ENCODE measurements at regions not wholly inside any gene's neighbourhood (a gene's known extent, or its start where the extent isn't known, plus 50 kb on each side); places are given as distances from the start of the nearest gene placed in this dataset.

GRCh38 chr15:93645594-93645993 is 556.6 kb upstream of the RGMA start:
- no peak for TF ChIP-seq CTCF (IDR thresholded peaks at IDR 0.05; ENCODE audit: extremely low read depth, insufficient read depth, missing control alignments)
- no peak for DNase-seq (ENCODE audit: low spot score)
- in situ Hi-C loops (cut with MboI; ENCODE audit: low pct_unique_long_range_greater_than_20kb, low sequenced_read_pairs, unreplicated experiment): no loop called here

GRCh38 chr15:93644595-93644994 is 555.6 kb upstream of the RGMA start:
- no peak for TF ChIP-seq CTCF (IDR thresholded peaks at IDR 0.05; ENCODE audit: extremely low read depth, insufficient read depth, missing control alignments)
- DNase-seq (ENCODE audit: low spot score): no peak
- in situ Hi-C loops (cut with MboI; ENCODE audit: low pct_unique_long_range_greater_than_20kb, low sequenced_read_pairs, unreplicated experiment): no loop called here

GRCh38 chr15:93640411-93640962 is 551.5 kb upstream of the RGMA start:
- DNase-seq (ENCODE audit: low spot score): no peak
- TF ChIP-seq CTCF (IDR thresholded peaks at IDR 0.05; ENCODE audit: extremely low read depth, insufficient read depth, missing control alignments): no peak
- in situ Hi-C loops (cut with MboI; ENCODE audit: low pct_unique_long_range_greater_than_20kb, low sequenced_read_pairs, unreplicated experiment): no loop called here

- in situ Hi-C loops (cut with MboI; ENCODE audit: low pct_unique_long_range_greater_than_20kb, low sequenced_read_pairs, unreplicated experiment): no loop called here
- no peak for DNase-seq (ENCODE audit: low spot score)
- no peak for TF ChIP-seq CTCF (IDR thresholded peaks at IDR 0.05; ENCODE audit: extremely low read depth, insufficient read depth, missing control alignments)
Observed at GRCh38 chr15:93631958-93632618, 543.1 kb upstream of the RGMA start.

GRCh38 chr15:93619597-93619996 is 530.6 kb upstream of the RGMA start:
- in situ Hi-C loops (cut with MboI; ENCODE audit: low pct_unique_long_range_greater_than_20kb, low sequenced_read_pairs, unreplicated experiment): no loop called here
- no peak for TF ChIP-seq CTCF (IDR thresholded peaks at IDR 0.05; ENCODE audit: extremely low read depth, insufficient read depth, missing control alignments)
- DNase-seq (ENCODE audit: low spot score): no peak

GRCh38 chr15:93617443-93617842 is 528.4 kb upstream of the RGMA start:
- in situ Hi-C loops (cut with MboI; ENCODE audit: low pct_unique_long_range_greater_than_20kb, low sequenced_read_pairs, unreplicated experiment): no loop called here
- no peak for TF ChIP-seq CTCF (IDR thresholded peaks at IDR 0.05; ENCODE audit: extremely low read depth, insufficient read depth, missing control alignments)
- DNase-seq (ENCODE audit: low spot score): no peak

Data from GM13977 (cell line).